Hepatocyte (in vitro differentiated cells): ENCODE measurements at regions not wholly inside any gene's neighbourhood (a gene's known extent, or its start where the extent isn't known, plus 50 kb on each side); places are given as distances from the start of the nearest gene placed in this dataset.

ENCODE experiments used
- DNase-seq: peaks from one replicate; pipeline ENCODE4 v3.0.0-alpha.2; 2016; ENCODE audit warnings: low spot score
- H2AFZ ChIP-seq: fragments of 200-600 bp; sonication (generic); 2 replicates; pipeline ENCODE4 v1.6.0; 2016; ENCODE audit warnings: antibody characterized with exemption, mild to moderate bottlenecking
- H3K27ac ChIP-seq: fragments of 200-600 bp; sonication (generic); 2 replicates; pipeline ENCODE4 v1.5.1; 2016; ENCODE audit warnings: mild to moderate bottlenecking
- H3K27me3 ChIP-seq: fragments of 200-600 bp; sonication (generic); 2 replicates; pipeline ENCODE4 v1.6.1; 2016
- H3K36me3 ChIP-seq: fragments of 200-600 bp; sonication (generic); replicated peaks from 2 replicates; pipeline ENCODE4 v1.5.1; 2016; ENCODE audit warnings: low read depth; ENCODE audit not compliant: insufficient read depth
- H3K4me1 ChIP-seq: fragments of 200-600 bp; sonication (generic); 2 replicates; pipeline ENCODE4 v1.5.1; 2016; ENCODE audit warnings: mild to moderate bottlenecking, moderate library complexity; ENCODE audit not compliant: insufficient read depth
- H3K4me2 ChIP-seq: fragments of 200-600 bp; sonication (generic); 2 replicates; pipeline ENCODE4 v1.6.0; 2016
- H3K4me3 ChIP-seq: fragments of 200-600 bp; sonication (generic); 2 replicates; pipeline ENCODE4 v1.5.1; 2016; ENCODE audit warnings: mild to moderate bottlenecking
- H3K79me2 ChIP-seq: fragments of 200-600 bp; sonication (generic); 2 replicates; pipeline ENCODE4 v1.6.0; 2017; ENCODE audit warnings: mild to moderate bottlenecking
- H3K9me2 ChIP-seq: fragments of 200-600 bp; sonication (generic); replicated peaks from 2 replicates; pipeline ENCODE4 v1.6.0; 2017; ENCODE audit warnings: mild to moderate bottlenecking; ENCODE audit not compliant: insufficient read depth
- H3K9me3 ChIP-seq: fragments of 200-600 bp; sonication (generic); 2 replicates; pipeline ENCODE4 v1.5.1; 2016; ENCODE audit warnings: low read depth, mild to moderate bottlenecking
- H4K20me1 ChIP-seq: fragments of 200-600 bp; sonication (generic); 2 replicates; pipeline ENCODE4 v1.6.0; 2016; ENCODE audit warnings: mild to moderate bottlenecking; ENCODE audit not compliant: insufficient read depth, poor library complexity, severe bottlenecking
- CTCF ChIP-seq: fragments of 200-600 bp; sonication (generic); IDR thresholded peaks from 2 replicates; pipeline ENCODE4 v1.5.1; 2016; ENCODE audit warnings: antibody characterized with exemption, mild to moderate bottlenecking; ENCODE audit not compliant: poor library complexity
- EZH2 ChIP-seq: fragments of 200-600 bp; sonication (generic); IDR thresholded peaks from 2 replicates; pipeline ENCODE4 v1.6.1; 2016; ENCODE audit warnings: antibody characterized with exemption, mild to moderate bottlenecking, borderline replicate concordance
- EZH2phosphoT487 ChIP-seq: fragments of 200-600 bp; sonication (generic); IDR thresholded peaks from one replicate; pipeline ENCODE4 v1.6.1; 2018; ENCODE audit warnings: antibody characterized with exemption, mild to moderate bottlenecking, low read depth, moderate library complexity; ENCODE audit not compliant: unreplicated experiment, severe bottlenecking
- WGBS: methylation state at CpG from one replicate; pipeline ENCODE4 v1.1.6; 2016; ENCODE audit warnings: low lambda C conversion rate; ENCODE audit errors: missing lambda C conversion rate; 5-methylcytosine and 5-hydroxymethylcytosine counted together

- Histone ChIP-seq H3K36me3 (no peaks in the 10 kb centered on the region), H2AFZ (no peak overlapping the region), H3K79me2 (no peaks in the 10 kb centered on the region), H3K27ac (no peak overlapping the region), H3K9me2 (no peaks in the 10 kb centered on the region), H3K4me3 (no peak overlapping the region), H3K27me3 (no peaks in the 10 kb centered on the region), H4K20me1 (no peaks in the 10 kb centered on the region), H3K4me2 (no peak overlapping the region), H3K4me1 (no peaks in the 10 kb centered on the region), H3K9me3 (no peaks in the 10 kb centered on the region)
- TF ChIP-seq EZH2, result no peak
- no peak for TF ChIP-seq EZH2phosphoT487
- TF ChIP-seq CTCF, result no peak
- peak; percentile 13 for DNase-seq
- 60% methylated on average over 3 of the region's 3 CpGs for WGBS
Observed at GRCh38 chr5:155631116-155631515, 617.6 kb downstream of the KIF4B start.

GRCh38 chr5:155633338-155633957 lies 619.9 kb downstream of the KIF4B start:
- H3K79me2 ChIP-seq, result no peaks in the 10 kb centered on the region
- no peaks in the 10 kb centered on the region for H3K9me2 ChIP-seq
- no peaks in the 10 kb centered on the region for H3K27me3 ChIP-seq
- H3K36me3 ChIP-seq, result no peaks in the 10 kb centered on the region
- TF ChIP-seq EZH2 (no peak), EZH2phosphoT487 (no peak), CTCF (no peak)
- 79% methylated on average over 3 of the region's 3 CpGs for WGBS
- H3K4me2 ChIP-seq, result no peak overlapping the region
- H3K4me1 ChIP-seq, result no peaks in the 10 kb centered on the region
- DNase-seq, result no peak
- no peak overlapping the region for H3K4me3 ChIP-seq
- no peaks in the 10 kb centered on the region for H3K9me3 ChIP-seq
- no peak overlapping the region for H3K27ac ChIP-seq
- no peak overlapping the region for H2AFZ ChIP-seq
- H4K20me1 ChIP-seq, result no peaks in the 10 kb centered on the region

GRCh38 chr5:155649666-155650065 lies 636.1 kb downstream of the KIF4B start:
- no peaks in the 10 kb centered on the region for H4K20me1 ChIP-seq
- no peaks in the 10 kb centered on the region for H3K36me3 ChIP-seq
- no peak overlapping the region for H3K4me3 ChIP-seq
- TF ChIP-seq EZH2 (no peak), CTCF (no peak), EZH2phosphoT487 (no peak)
- no peaks in the 10 kb centered on the region for H3K79me2 ChIP-seq
- H3K4me1 ChIP-seq, result no peaks in the 10 kb centered on the region
- H3K9me3 ChIP-seq, result no peaks in the 10 kb centered on the region
- H2AFZ ChIP-seq, result no peak overlapping the region
- no peak overlapping the region for H3K27ac ChIP-seq
- no peak overlapping the region for H3K4me2 ChIP-seq
- no peaks in the 10 kb centered on the region for H3K27me3 ChIP-seq
- no peak for DNase-seq
- WGBS, result 78% methylated on average over 2 of the region's 2 CpGs
- no peaks in the 10 kb centered on the region for H3K9me2 ChIP-seq
